ENCODE measurements at regions not wholly inside any gene's neighbourhood (a gene's known extent, or its start where the extent isn't known, plus 50 kb on each side); places are given as distances from the start of the nearest gene placed in this dataset.

GRCh38 chr5:27472000-27472763, 433.8 kb upstream of the CDH9 start:
- no peak overlapping the region for H2AFZ ChIP-seq (ENCODE audit: low read depth, low read length)
- no peaks in the 10 kb centered on the region for H3K27me3 ChIP-seq (ENCODE audit: insufficient read depth, low read length, poor library complexity)
- TF ChIP-seq EZH2 (IDR thresholded peaks at IDR 0.05; ENCODE audit: borderline replicate concordance, low read depth, low read length, severe bottlenecking) (no peak), CTCF (IDR thresholded peaks at IDR 0.05; ENCODE audit: borderline replicate concordance, extremely low read depth, low read length, poor library complexity, severe bottlenecking) (no peak)
- no peak for ATAC-seq (ENCODE audit: insufficient read depth, low read depth)
- H3K79me2 ChIP-seq (ENCODE audit: insufficient read depth, low read length) = no peaks in the 10 kb centered on the region
- no peak overlapping the region for H3K4me2 ChIP-seq (ENCODE audit: insufficient read depth, low read length)
- DNase-seq = peak; percentile 16
- H3K4me3 ChIP-seq (ENCODE audit: low read depth in 1 of 2, low read length in 2 of 2) = no peak overlapping the region
- no peaks in the 10 kb centered on the region for H3K36me3 ChIP-seq (ENCODE audit: insufficient read depth, low read length)
- no peak overlapping the region for H3K9ac ChIP-seq (ENCODE audit: low read depth, low read length)
- H3K27ac ChIP-seq (ENCODE audit: low read length) = no peak overlapping the region
- H3K4me1 ChIP-seq (ENCODE audit: insufficient read depth, low read length) = no peaks in the 10 kb centered on the region
- H4K20me1 ChIP-seq (ENCODE audit: insufficient read depth, low read length) = no peaks in the 10 kb centered on the region
- peaks cover 12% of the 10 kb centered on the region for H3K9me3 ChIP-seq (ENCODE audit: insufficient read depth, low read length, severe bottlenecking)

GRCh38 chr5:27466959-27467358, 428.6 kb upstream of the CDH9 start:
- Histone ChIP-seq H2AFZ (ENCODE audit: low read depth, low read length) (no peak overlapping the region), H3K4me2 (ENCODE audit: insufficient read depth, low read length) (no peak overlapping the region), H3K36me3 (ENCODE audit: insufficient read depth, low read length) (no peaks in the 10 kb centered on the region), H3K79me2 (ENCODE audit: insufficient read depth, low read length) (no peaks in the 10 kb centered on the region), H3K9ac (ENCODE audit: low read depth, low read length) (no peak overlapping the region), H4K20me1 (ENCODE audit: insufficient read depth, low read length) (no peaks in the 10 kb centered on the region), H3K9me3 (ENCODE audit: insufficient read depth, low read length, severe bottlenecking) (peaks cover 2% of the 10 kb centered on the region), H3K4me3 (ENCODE audit: low read depth in 1 of 2, low read length in 2 of 2) (no peak overlapping the region), H3K4me1 (ENCODE audit: insufficient read depth, low read length) (no peaks in the 10 kb centered on the region), H3K27ac (ENCODE audit: low read length) (no peak overlapping the region), H3K27me3 (ENCODE audit: insufficient read depth, low read length, poor library complexity) (no peaks in the 10 kb centered on the region)
- DNase-seq (no peak), ATAC-seq (ENCODE audit: insufficient read depth, low read depth) (no peak)
- no peak for TF ChIP-seq CTCF (IDR thresholded peaks at IDR 0.05; ENCODE audit: borderline replicate concordance, extremely low read depth, low read length, poor library complexity, severe bottlenecking)
- TF ChIP-seq EZH2 (IDR thresholded peaks at IDR 0.05; ENCODE audit: borderline replicate concordance, low read depth, low read length, severe bottlenecking) = no peak

- Histone ChIP-seq H3K79me2 (ENCODE audit: insufficient read depth, low read length) (no peaks in the 10 kb centered on the region), H3K9ac (ENCODE audit: low read depth, low read length) (no peak overlapping the region), H3K27ac (ENCODE audit: low read length) (no peak overlapping the region), H3K4me2 (ENCODE audit: insufficient read depth, low read length) (no peak overlapping the region), H3K4me3 (ENCODE audit: low read depth in 1 of 2, low read length in 2 of 2) (no peak overlapping the region), H3K9me3 (ENCODE audit: insufficient read depth, low read length, severe bottlenecking) (peaks cover 2% of the 10 kb centered on the region), H3K4me1 (ENCODE audit: insufficient read depth, low read length) (no peaks in the 10 kb centered on the region), H3K27me3 (ENCODE audit: insufficient read depth, low read length, poor library complexity) (no peaks in the 10 kb centered on the region), H3K36me3 (ENCODE audit: insufficient read depth, low read length) (no peaks in the 10 kb centered on the region), H2AFZ (ENCODE audit: low read depth, low read length) (no peak overlapping the region), H4K20me1 (ENCODE audit: insufficient read depth, low read length) (no peaks in the 10 kb centered on the region)
- ATAC-seq (ENCODE audit: insufficient read depth, low read depth) (no peak), DNase-seq (no peak)
- TF ChIP-seq EZH2 (IDR thresholded peaks at IDR 0.05; ENCODE audit: borderline replicate concordance, low read depth, low read length, severe bottlenecking) (no peak), CTCF (IDR thresholded peaks at IDR 0.05; ENCODE audit: borderline replicate concordance, extremely low read depth, low read length, poor library complexity, severe bottlenecking) (no peak)
Observed at GRCh38 chr5:27465140-27465539, 426.8 kb upstream of the CDH9 start.

Measured in DND-41 (cell line).